ENCODE measurements at regions not wholly inside any gene's neighbourhood (a gene's known extent, or its start where the extent isn't known, plus 50 kb on each side); places are given as distances from the start of the nearest gene placed in this dataset.

DNA sequence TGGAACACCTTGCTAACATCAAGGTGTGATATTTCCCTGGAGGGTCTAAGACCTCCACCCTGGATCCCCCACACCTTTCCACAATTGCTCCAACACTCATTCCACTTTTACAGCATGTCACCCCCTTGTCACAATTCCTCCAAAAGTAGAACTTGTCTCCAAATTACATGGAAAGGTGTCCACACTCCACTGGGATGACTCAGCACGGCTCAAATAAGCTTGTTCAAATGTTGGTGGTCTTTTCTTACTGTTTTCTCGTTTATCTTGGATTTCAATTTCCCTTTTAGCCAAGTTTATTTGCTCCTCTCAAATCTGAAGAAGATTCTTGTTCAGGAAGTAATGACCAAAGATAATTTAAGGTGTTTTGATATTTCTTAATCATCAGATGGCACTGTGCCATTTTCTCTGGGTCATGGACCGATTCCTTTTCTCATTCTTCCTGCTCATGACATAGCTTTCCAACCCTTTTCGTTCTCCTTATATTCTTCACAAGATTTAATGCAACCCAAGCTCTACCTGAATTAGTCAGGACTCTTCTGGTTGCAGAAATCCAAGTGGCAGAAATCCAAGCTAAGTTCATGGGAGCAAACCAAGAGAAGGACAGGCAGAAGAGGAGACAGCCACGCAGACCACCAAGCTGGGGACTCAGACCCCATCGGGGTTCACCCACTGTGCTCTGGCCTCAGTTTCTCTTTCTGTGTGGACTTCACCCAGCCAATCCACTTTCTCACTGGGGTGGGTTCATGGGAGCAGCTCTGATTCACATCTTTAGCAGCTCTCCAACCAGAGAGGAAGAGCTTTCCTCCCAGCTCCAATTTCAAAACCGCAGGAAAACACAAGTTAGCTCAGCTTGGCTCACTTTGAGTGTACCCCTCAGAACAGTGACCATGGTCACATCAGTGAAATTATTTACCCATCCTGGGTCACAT lies 110.5 kb upstream of the CDYL start (continued):
- TF ChIP-seq JUNB (IDR thresholded peaks at IDR 0.05; ENCODE audit: unreplicated experiment) (no peak), POLR2AphosphoS5 (IDR thresholded peaks at IDR 0.05; ENCODE audit: low read depth) (no peak), STAT1 (IDR thresholded peaks at IDR 0.05; ENCODE audit: unreplicated experiment) (no peak), ZNF462 (CRISPR knock-in tag; IDR thresholded peaks at IDR 0.05) (no peak), ZNF331 (CRISPR knock-in tag; IDR thresholded peaks at IDR 0.05; ENCODE audit: low read depth) (no peak)

DNA sequence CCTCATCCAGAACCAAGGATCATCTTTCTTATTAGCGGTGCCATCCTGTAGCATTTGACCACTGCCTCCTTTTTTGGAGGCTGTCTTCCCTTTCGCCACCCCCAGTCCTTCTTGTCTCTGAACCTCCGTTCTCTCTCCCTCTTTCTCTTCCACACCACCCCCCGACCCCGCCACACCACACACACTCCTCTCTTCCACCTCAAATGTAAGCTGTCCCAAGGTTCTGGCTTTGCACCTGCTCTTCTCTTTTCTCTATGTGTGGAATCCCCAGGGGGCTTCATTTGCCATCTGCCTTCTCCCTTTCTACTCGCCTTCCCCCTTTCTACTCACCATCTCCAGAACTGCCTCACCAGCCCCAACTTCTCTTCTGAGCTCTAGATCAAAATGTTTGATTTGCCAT lies 111.3 kb upstream of the CDYL start:
- no peaks in the 10 kb centered on the region; the same call in 1 of the 3 replicates for H3K9me3 Mint-ChIP-seq
- no peak for DNase-seq (ENCODE audit: low spot score)

More for the DNA sequence above, 111.3 kb upstream of the CDYL start:
- H3K4me3 ChIP-seq = no peak overlapping the region
- peaks cover 9% of the 10 kb centered on the region for H3K4me1 ChIP-seq (ENCODE audit: insufficient read depth)
- no peaks in the 10 kb centered on the region for H3K27me3 ChIP-seq (ENCODE audit: insufficient read depth)
- TF ChIP-seq JUNB (IDR thresholded peaks at IDR 0.05; ENCODE audit: unreplicated experiment) (no peak), STAT1 (IDR thresholded peaks at IDR 0.05; ENCODE audit: unreplicated experiment) (no peak), EZH2 (IDR thresholded peaks at IDR 0.05; ENCODE audit: low read depth, unreplicated experiment) (no peak), POLR2AphosphoS5 (IDR thresholded peaks at IDR 0.05; ENCODE audit: low read depth) (no peak)
- Mint-ChIP-seq H3K36me3 (ENCODE audit: low read depth) (no peaks in the 10 kb centered on the region), H3K4me1 (peaks cover 25% of the 10 kb centered on the region), H3K27ac (no peak overlapping the region), H3K4me3 (no peak overlapping the region), H3K27me3 (ENCODE audit: insufficient read depth, low read depth, poor library complexity) (peaks cover 2% of the 10 kb centered on the region)
- no peaks in the 10 kb centered on the region for H3K79me2 ChIP-seq (replicated peaks; ENCODE audit: insufficient read depth)
- H3K36me3 ChIP-seq (ENCODE audit: insufficient read depth) = no peaks in the 10 kb centered on the region
- no peak overlapping the region for H2AFZ ChIP-seq
- H3K4me2 ChIP-seq = no peak overlapping the region
- 0 out of 2 replicates have a peak, but pooled peaks cover 9% of the 10 kb centered on the region for H3K9me2 ChIP-seq (ENCODE audit: insufficient read depth)
- ATAC-seq = no peak
- H3K27ac ChIP-seq (ENCODE audit: low read depth) = no peak overlapping the region
- H4K20me1 ChIP-seq (replicated peaks; ENCODE audit: insufficient read depth) = no peaks in the 10 kb centered on the region
- H3F3A ChIP-seq (replicated peaks; ENCODE audit: low read depth) = no peaks in the 10 kb centered on the region

Data from GM23338 (cell line).